HG03060 (cell line): ENCODE measurements at regions not wholly inside any gene's neighbourhood (a gene's known extent, or its start where the extent isn't known, plus 50 kb on each side); places are given as distances from the start of the nearest gene placed in this dataset.

ENCODE experiments used
- ATAC-seq: cut with Tn5 transposase; IDR thresholded peaks from one replicate; pipeline ENCODE4 v1.9.1; 2021; ENCODE audit warnings: low read depth, moderate number of reproducible peaks; ENCODE audit not compliant: unreplicated experiment

DNA sequence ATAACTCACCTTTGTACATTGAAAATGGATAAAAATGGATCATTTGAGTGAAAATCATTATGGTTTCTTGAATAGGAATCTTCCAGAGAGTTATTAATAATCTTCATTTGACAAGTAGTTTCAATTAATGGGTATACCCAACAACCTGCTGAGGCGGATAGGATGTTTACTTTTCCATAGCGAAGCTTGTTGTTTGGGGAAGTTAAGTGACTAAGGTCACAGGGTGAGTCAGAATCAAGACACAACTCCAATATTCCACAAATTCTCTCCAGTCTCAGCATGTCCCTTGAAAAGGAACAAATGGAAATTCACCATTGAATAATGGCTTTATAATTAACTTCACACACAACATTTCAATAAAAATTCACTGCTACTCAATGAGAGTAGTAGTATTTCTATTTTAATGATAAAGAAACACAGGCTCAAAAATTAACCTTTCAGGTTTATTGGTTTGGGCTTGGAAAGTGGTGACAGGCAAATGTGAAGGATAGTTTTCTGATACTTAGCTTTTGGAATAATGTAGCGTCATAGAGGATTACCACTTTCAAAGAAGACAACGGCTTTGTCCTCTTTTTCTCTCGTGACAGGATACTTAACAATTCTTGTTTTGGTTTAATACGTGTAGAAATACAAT, 211.3 kb downstream of the GPD2 start:
- no peak for ATAC-seq

DNA sequence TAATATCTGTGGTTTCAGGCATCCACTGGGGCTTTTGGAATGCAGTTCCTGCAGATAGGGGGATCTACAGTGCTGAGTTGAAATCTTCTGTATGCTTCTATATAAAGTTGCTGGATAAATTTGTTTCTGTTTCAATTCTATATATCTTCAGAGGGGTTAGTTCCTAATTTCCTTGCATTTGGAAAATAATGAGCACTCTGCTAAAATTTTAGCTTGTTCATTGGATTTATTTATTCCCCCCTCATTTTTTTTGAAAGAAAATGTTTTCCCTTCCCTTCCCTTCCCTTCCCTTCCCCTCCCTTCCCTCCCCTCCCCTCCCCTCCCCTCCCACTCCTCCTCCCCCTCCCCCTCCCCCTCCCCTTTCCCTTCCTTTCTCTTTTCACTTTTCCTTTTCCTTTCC, 212.3 kb downstream of the GPD2 start:
- no peak for ATAC-seq

DNA sequence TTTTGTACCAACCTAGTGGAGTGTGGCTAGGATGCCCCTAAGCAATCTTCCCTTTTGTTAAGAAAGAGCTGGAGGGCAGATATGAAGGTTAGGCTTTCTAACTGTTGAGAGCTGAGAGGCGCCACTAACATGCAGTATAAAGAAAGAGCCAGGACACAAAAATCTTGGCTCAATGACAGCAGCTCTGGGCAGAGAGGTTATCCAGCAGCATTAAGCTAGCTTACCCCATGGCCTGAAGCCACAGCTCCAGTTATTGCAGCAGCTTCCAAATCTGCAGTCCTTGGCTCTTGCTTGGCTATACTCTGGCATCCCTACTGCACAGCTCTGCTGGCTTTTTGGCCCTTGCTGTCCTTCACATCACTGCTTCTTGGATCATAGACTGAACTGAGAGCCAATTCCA, 213.4 kb downstream of the GPD2 start:
- ATAC-seq = no peak

DNA sequence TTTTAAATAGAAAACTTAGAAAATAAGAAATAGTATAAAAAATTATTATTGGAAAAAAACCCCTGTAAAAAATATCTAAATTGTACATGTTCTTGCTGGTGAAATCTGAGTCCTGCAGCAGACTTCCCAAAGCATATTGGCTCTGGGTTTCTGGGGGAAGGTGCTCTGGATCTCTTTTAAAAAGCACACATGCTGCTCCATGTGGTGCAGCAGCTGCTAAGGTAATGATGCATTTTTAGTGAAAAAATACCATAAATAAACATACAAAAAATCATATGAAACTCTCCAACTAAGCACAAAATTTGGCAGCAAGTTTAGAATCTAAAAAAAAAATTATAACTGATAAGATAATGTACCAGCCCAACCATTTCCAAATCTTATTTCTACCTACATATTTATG, 216.5 kb downstream of the GPD2 start:
- ATAC-seq = no peak

DNA sequence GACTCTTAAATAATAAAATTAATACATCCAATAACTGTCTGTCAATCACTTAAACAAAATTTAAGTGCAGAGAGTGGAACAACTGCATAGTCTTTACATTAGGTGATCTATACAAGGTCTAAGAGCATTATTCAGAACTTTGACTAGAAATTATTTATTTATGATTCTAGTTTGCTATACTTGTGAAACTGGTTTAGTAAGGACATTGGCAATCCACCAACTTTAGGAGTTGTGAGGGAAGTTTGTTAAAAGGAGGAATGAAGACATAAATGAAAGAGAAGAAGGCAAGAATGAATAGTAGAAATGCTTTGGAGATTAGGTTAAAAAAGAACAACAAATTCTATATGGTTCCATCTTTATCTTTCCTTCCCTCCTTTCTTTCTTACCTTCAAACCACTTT, 217.5 kb downstream of the GPD2 start:
- ATAC-seq = no peak

DNA sequence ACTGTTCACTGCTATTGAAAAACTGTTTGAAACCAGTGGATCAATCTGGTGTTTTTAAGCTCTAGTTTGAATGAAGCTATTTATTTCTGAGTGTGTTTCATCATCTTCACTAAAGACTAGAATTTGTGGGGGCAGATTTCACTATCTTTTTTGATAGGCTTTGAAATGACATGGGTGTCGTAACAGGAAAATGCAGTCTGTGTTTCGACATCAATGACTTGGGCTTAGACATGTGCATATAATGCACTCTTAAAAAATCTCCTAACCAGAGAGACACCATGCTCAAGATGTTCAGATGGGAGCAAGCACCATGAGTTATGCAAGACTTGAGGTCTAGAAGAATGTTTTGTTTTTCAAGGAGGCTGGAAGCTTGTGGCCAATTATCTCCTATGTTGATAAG, 221.6 kb downstream of the GPD2 start:
- ATAC-seq = no peak

DNA sequence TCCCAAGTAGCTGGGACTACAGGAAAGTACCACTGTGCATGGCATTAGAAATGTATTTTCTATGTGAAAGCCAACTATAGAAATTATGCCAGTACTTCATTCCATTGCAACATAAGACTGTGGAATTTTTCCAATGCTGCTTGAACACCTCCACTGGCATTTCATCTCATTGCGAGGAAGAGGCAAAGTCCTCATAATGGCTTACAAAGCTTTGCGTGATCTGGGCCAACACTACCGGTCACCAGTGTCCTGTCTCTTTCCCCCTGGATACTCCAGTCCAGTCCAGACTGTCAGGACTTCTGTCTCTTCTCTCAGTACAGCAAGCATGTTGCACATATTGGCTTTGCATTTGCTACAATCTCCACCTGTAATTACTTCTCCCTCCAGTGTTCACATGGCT, 223.5 kb downstream of the GPD2 start:
- no peak for ATAC-seq

DNA sequence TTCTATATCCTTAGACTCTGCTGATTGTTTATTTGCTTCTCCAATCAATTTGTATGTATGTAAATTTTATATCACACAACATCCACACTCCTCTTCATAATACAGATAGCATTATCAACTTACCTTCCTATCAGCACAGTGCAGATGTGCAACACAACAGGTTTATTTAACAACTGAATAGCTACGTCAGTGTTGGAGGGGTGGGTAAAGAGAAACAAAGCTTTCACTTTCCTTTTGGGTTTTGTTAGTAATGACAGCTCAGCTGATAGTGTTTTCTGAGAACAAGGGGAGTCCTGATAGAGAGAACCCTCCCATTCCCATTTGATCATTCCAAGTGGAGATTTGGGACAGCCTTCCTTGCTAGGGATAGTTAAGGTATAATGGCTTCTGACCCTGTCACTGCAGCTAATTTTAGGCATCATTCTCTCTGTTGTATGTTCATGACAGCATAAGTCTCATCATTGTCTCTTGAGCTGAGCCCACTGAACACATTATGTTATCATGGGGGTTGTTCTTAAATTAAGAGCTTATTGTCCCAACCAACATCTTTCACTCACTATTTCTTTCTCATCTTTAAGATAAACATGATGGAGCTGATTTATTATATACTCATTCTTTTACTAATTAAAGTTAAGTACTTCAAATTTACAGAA, 227.7 kb downstream of the GPD2 start:
- ATAC-seq = peak; percentile 65

DNA sequence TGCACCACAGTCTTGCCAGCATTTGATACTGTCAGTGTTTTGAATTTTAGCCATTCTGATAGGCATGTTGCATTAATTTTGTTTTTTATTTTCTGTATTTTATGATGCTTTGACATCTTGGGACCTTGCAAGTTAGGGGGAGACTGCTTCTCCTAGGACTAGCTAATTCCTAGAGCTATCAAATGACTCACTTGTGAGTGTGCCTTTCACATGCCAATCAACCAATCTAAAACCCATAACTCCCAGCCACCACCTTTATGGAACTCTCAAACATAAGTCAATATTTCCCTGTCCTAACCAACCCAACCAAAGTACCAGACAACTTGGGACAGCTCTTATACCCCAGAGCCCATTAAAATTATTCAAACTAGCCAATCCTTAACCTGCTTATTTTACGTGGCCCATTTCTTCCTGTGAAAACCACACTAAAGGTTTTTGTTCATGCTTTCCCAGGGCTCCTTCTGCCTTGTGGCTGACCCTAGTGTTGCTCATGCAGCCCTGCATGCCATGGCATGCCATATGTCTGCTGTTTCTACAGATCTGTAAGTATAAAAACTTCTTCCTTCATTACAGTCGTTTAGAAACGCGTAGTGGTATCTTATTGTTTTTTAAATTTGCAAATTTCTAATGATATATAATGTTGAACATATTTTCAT, 230.1 kb downstream of the GPD2 start:
- ATAC-seq = no peak

DNA sequence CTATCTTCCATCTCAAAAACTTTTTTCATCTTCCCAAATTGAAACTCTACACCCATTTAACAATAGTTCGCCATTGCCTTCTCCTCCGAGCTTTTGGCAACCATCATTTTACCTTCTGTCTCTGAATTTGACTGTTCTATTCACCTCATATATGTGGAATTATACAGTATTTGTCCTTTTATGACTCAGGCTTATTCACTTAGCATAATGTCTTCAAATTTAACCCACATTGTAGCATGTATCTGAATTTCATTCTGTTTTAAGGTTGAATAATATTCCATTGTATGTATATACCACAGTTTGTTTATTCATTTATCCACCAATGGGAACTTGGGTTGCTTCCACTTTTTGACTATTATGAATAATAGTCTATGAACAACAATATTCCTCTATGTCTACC, 233.9 kb downstream of the GPD2 start:
- no peak for ATAC-seq

DNA sequence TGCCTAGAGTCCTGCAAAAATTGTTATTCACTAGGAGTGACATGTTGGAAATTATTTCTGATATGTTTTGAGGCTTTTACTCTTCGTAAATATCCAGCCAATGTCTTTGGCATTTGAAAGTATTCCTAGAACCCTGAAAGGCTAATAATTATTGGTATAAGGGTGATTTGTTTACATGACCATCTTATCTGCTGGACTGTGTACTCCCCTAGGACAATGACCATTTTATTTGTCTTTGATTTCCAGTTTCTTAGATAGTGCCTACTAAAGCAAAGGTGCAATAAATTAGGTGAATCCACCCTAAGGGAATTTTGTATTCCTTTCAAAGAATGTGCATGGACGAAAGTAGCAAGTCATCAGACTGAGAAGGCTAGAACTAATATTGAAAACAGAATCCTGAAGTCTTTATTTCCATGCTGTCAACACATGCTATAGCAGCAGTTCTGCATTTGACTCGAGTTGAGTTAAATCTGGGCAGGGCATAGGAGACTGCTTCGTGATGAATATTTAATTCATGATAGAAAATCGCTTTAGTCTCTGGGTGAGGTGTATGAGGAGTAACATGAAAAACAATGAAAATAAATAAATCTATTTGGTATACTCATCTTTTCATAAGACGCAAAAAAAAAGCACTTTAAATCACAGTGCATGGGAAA, 235.7 kb downstream of the GPD2 start:
- no peak for ATAC-seq

DNA sequence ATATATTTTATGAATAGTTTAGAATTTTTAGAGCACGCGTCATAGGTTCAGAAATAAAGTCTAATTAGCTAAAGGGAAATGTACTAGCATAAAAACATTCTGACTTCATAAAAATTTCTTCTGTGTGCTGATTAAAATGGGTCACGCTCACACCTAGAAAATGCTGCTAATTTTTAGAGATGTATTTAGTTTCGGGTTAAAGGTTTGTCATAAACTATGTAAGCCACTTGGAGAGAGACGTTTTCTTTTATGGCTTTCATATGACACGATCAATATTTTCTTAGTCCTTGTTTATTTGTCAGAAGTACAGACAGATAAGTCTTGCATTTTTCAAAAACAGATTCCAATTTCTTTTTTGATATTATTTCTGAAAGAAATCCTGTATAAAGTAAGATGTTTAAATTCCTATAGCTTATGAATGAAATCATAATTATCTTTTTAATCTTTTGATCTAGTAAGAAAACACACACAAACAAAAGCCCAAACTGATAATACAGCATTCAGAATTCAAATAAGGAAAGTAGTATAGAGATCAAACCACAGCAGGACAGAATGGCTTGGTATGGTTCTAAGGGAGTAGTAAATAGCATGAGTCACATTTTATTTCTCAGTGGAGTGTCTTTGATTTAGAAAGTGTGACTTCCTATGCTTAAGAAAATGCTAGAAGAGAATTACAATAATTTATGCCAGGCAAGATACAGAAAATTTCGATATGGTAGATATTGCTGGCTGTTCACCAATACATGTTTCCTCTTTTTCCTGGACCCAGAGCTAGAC, 236.6 kb downstream of the GPD2 start:
- ATAC-seq = no peak

DNA sequence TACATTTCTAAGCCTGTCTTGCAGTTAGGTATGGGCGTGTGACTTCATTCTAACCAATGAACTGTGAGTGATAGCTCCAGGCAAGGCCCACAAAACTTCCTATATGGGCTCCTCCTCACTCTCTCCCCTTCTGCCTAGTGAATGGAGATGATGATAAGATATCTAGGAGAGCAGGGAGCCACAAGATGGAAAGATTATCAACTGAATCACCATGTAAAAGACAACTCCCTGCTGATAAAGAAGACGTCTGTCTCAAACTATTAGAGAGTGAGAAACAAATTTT, 237.1 kb downstream of the GPD2 start:
- ATAC-seq = no peak

DNA sequence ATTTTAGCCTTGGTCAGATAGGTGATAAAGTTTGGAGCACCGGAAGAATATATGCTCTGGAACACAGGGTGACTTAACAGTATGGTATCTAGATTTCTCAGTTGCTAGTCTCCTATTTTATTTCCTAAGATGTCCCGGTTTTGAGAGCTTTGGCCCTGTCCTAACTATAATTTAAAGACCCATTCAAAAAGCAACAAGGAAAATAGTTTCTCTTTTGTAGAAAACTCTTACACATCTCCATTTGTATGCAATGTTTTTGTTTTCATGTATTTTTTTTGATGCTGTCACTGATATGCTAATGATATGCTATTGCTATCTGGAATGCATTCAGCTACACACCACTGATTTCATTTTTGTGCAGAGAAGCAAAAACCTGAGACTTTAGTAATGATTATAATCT, 237.8 kb downstream of the GPD2 start:
- ATAC-seq = no peak

DNA sequence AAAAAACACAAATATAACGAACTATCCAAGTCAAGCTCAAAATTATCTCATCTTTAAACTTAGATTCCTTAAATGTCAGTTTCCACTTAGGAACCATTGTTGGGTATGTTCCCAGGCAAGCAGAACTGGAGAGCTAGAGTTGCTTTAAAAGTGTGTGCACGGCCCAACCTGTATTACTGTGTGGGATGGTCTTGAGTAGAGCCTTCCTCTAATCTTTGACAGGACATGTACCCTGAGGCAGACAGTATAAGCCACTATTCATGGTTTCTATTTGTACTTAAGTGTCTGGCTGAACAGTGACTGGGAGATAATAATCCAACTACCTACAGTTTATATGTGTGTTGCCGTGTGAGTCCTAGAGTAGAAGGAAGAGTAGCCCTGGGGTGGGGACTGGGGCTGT, 239.7 kb downstream of the GPD2 start:
- no peak for ATAC-seq

DNA sequence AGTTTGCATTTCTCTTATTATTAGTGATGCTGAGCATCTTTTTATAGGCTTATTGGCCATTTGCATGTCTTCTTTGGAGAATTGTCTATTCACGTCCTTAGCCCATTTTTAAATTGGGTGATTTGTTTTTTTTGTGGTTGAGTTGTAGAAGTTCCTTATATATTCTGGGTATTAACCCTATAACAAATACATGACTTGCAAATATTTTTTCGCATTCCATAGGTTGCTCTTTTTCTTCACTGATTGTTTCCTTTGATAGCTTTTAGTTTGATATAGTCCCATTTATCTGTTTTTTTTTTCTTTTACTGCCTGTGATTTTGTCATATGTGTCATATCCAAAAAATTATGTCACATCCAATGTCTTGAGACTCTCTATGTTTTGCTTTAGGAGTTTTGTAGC, 243.6 kb downstream of the GPD2 start:
- ATAC-seq = no peak

DNA sequence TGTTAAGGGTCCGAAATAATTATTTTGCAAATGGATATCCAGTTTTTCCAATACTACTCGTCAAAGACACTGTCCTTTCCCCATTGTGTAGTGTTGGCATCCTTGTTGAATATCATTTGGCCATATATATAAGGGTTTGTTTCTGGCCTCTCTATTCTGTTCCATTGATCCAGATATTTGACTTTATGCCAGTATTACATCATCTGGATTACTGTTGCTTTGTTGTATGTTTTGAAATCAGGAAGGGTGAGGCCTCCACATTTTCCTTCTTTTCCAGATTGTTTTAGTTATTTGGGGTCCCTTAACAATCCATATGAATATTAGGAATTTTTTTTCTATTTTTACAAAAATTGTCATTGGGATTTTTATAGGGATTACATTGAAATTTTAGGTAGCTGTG, 244.1 kb downstream of the GPD2 start:
- no peak for ATAC-seq

DNA sequence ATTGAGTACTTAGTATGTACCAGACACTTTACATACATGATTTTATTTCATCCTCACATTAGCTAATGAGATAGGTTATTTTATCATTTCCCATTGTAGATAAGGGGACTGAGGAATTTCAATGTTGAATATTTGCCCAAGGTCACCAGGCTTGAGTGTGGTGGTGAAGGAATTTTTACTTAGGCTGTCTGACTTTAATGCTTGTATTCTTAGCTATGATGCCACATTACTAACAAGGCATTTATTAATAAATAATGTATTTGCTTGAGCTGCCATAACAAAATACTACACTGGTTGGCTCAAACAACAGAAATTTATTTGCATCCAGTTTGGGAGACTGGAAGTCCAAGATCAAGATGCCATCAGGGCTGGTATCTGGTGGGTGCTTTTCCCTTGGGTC, 250.9 kb downstream of the GPD2 start:
- no peak for ATAC-seq

DNA sequence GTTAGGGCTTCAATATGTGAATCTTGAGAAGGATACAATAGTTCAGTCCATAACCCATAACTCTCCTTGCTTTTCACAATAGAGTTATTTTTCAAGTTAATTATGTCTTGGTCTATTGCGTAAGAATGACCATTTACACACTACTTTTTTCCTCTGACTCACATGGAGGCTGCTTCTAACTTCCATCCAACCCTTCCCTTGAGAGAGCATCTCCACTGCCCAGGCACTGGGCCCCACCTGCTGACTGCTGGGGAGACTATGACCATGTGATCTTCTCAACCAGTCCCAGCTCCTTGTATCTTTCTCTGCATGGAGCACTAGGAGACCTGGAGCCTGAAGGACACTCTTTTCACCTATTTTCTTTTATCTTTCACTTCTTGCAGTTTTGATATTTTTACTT, 251.5 kb downstream of the GPD2 start:
- no peak for ATAC-seq

DNA sequence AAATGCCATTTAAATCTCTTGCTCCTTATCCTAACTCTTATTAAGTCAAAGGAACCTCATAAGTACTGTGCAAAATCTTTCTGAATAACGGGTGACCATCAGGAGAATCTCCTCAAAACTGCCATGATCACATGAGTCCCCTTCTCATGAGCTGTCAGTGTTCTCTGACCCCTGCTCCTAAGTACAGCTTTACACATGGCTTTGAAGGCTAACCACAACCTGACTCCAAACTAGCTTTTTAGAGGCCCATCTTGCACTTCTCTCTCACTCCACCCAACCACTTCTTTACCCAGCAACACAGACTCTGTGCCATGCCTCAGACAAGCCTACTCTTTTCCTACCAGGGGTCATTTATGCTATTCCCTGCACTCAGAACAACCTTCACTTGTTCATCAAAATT, 253.8 kb downstream of the GPD2 start:
- ATAC-seq = no peak

DNA sequence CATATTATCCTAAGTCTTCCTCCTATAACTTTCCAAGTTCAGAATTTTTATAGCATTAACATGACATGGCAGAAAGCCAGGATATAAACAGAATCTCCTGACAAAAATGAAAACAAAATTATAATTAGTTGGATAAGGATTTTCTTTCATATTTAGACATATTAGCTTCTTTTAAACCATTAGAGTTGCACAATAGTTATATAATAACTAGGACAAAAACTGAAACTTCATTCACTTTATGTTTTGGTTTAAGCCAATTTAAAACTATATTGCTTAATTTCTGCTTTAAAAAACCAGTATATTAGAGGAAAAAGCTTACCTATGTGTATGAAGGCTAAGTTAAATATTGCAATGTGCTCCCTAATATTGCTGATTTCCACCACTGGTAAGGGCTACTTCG, 254.8 kb downstream of the GPD2 start:
- no peak for ATAC-seq
